Gastroesophageal sphincter (tissue), 4 donors: ENCODE measurements at regions not wholly inside any gene's neighbourhood (a gene's known extent, or its start where the extent isn't known, plus 50 kb on each side); places are given as distances from the start of the nearest gene placed in this dataset.

Experiments
- ATAC-seq: fragments of 150-250 bp; one replicate; pipeline ENCODE4 v1.9.1; 2016; ENCODE audit warnings: mild to moderate bottlenecking, moderate library complexity
- H3K27ac ChIP-seq, 4 donors: fragments of 200-600 bp; sonication (generic) in 3 of 4; 1 replicate in 3 of 4; 2 replicates in 1 of 4; pipeline ENCODE4 v1.5.1; 2016 to 2019
- H3K27me3 ChIP-seq: fragments of 200-600 bp; sonication (generic); one replicate; pipeline ENCODE4 v1.5.1; 2019
- H3K36me3 ChIP-seq, 2 donors: fragments of 200-600 bp; sonication (generic); one replicate each; pipeline ENCODE4 v1.5.1; 2019; ENCODE audit warnings: control low read depth in 1 of 2
- H3K4me1 ChIP-seq, 3 donors: fragments of 200-600 bp; sonication (generic); 1 replicate in 2 of 3; 2 replicates in 1 of 3; pipeline ENCODE4 v1.5.1; 2016 to 2019; ENCODE audit warnings: control low read depth in 2 of 3
- H3K4me3 ChIP-seq, 2 donors: fragments of 200-600 bp; sonication (generic); one replicate each; pipeline ENCODE4 v1.5.1; 2019; ENCODE audit warnings: mild to moderate bottlenecking in 1 of 2, moderate library complexity in 1 of 2
- H3K9me3 ChIP-seq, 3 donors: fragments of 200-600 bp; sonication (generic); one replicate each; pipeline ENCODE4 v1.5.1; 2017 to 2019; ENCODE audit warnings: control low read depth in 2 of 3
- EP300 ChIP-seq: sonication (generic); formaldehyde crosslinking; IDR thresholded peaks from one replicate; pipeline ENCODE4 v1.6.1; 2017; ENCODE audit warnings: antibody characterized with exemption, mild to moderate bottlenecking
- POLR2A ChIP-seq, 2 donors: fragments of 450-650 bp; IDR thresholded peaks; one replicate each; pipeline ENCODE4 v1.6.1; 2017; ENCODE audit warnings: antibody characterized with exemption in 2 of 2, mild to moderate bottlenecking in 2 of 2, moderate library complexity in 1 of 2
- POLR2AphosphoS5 ChIP-seq: sonication (generic); formaldehyde crosslinking; IDR thresholded peaks from one replicate; pipeline ENCODE4 v1.6.1; 2017; ENCODE audit warnings: antibody characterized with exemption
- WGBS, 2 donors: methylation state at CpG; one replicate each; pipeline ENCODE4 v1.1.5; 2018; ENCODE audit warnings: low coverage in 1 of 2; 5-methylcytosine and 5-hydroxymethylcytosine counted together
- TF ChIP-seq, protein P1 (sequence below), 4 experiments: fragments of 200-600 bp in 2 of 4; fragments of 450-650 bp in 2 of 4; sonication (generic) in 1 of 4; IDR thresholded peaks; one replicate each; pipeline ENCODE4 v1.5.1; 2017 to 2019; ENCODE audit warnings: antibody characterized with exemption in 4 of 4, mild to moderate bottlenecking in 2 of 4, moderate library complexity in 2 of 4

GRCh38 chr15:62888623-62889022 is 153.9 kb upstream of the TPM1 start:
- Histone ChIP-seq H3K36me3 (no peaks in the 10 kb centered on the region), H3K27me3 (no peaks in the 10 kb centered on the region), H3K27ac (peak overlapping the region in 3 of 4 donors; percentile 84 to 88 (median 88)), H3K4me1 (peaks cover 0 to 63% (median 23%) of the 10 kb centered on the region in 3 donors), H3K9me3 (no peaks in the 10 kb centered on the region), H3K4me3 (no peak overlapping the region)
- WGBS, 2 donors = 100% methylated on average over 3 of the region's 3 CpGs; no CpG with 5 or more reads in 1 of the 2 donors
- no peak for TF ChIP-seq EP300
- no peak for TF ChIP-seq POLR2AphosphoS5
- no peak for TF ChIP-seq POLR2A (IDR thresholded peaks at IDR 0.05)
- TF ChIP-seq, protein P1, sequence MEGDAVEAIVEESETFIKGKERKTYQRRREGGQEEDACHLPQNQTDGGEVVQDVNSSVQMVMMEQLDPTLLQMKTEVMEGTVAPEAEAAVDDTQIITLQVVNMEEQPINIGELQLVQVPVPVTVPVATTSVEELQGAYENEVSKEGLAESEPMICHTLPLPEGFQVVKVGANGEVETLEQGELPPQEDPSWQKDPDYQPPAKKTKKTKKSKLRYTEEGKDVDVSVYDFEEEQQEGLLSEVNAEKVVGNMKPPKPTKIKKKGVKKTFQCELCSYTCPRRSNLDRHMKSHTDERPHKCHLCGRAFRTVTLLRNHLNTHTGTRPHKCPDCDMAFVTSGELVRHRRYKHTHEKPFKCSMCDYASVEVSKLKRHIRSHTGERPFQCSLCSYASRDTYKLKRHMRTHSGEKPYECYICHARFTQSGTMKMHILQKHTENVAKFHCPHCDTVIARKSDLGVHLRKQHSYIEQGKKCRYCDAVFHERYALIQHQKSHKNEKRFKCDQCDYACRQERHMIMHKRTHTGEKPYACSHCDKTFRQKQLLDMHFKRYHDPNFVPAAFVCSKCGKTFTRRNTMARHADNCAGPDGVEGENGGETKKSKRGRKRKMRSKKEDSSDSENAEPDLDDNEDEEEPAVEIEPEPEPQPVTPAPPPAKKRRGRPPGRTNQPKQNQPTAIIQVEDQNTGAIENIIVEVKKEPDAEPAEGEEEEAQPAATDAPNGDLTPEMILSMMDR (IDR thresholded peaks at IDR 0.05) = no peak
- ATAC-seq = no peak

GRCh38 chr15:62889141-62889661 is 153.3 kb upstream of the TPM1 start:
- Histone ChIP-seq H3K4me1 (peaks cover 2 to 59% (median 20%) of the 10 kb centered on the region in 3 donors), H3K36me3 (no peaks in the 10 kb centered on the region), H3K9me3 (no peaks in the 10 kb centered on the region), H3K4me3 (no peak overlapping the region), H3K27ac (peak overlapping the region in 3 of 4 donors; percentile 84 to 88 (median 88)), H3K27me3 (no peaks in the 10 kb centered on the region)
- WGBS, 2 donors = 86 to 93% methylated on average over 6 to 7 of the region's 7 CpGs
- ATAC-seq = no peak
- no peak for TF ChIP-seq POLR2A (IDR thresholded peaks at IDR 0.05)
- TF ChIP-seq, protein P1 (IDR thresholded peaks at IDR 0.05) = no peak
- no peak for TF ChIP-seq POLR2AphosphoS5
- no peak for TF ChIP-seq EP300

DNA sequence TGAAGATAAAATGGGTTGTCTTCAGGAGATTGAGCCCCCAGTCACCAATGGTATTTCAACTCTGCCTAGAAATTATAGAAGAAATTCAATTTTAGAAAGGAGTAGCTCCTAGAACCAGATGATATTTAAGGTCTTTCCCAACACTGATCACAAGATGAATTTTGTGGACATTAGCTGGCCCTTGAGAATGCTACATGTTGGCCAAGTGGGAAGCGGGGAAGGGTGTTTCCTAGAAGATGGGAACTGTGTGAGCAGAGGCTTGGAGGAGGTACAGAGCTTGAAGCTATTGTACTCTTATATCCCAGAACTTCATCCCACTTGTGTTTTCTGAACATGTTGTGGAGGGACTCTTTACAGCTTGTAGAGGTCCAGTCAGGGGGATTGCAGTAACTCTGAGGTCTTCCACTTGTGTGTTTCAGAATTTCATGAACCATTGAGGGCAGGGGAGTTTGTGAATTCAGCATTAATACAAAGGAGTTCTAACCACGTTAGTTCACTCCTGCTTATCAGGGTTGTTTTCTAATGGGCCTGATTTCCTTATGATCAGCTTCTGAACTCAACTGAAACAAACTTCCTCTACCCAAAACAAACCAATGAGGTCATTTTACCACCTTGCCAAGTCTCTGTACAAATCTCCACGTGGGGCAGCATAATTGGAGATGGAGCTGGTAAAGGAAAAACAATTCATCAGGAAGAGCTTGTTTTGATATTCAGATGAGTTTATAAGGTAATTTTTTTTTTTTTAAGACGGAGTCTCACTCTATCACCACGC is 152.6 kb upstream of the TPM1 start:
- TF ChIP-seq, protein P1 (IDR thresholded peaks at IDR 0.05) = no peak
- TF ChIP-seq POLR2AphosphoS5 = peak; percentile 33
- Histone ChIP-seq H3K4me3 (no peak overlapping the region), H3K36me3 (no peaks in the 10 kb centered on the region), H3K9me3 (no peaks in the 10 kb centered on the region), H3K27me3 (no peaks in the 10 kb centered on the region), H3K4me1 (peaks cover 3 to 55% (median 21%) of the 10 kb centered on the region in 3 donors), H3K27ac (peak overlapping the region; percentile 60 to 88 (median 81))
- ATAC-seq = peak; percentile 83
- WGBS, 2 donors = 41 to 69% methylated on average over 3 to 5 of the region's 5 CpGs

- peaks cover 11 to 69% (median 29%) of the 10 kb centered on the region in 3 donors for H3K4me1 ChIP-seq
- H3K27ac ChIP-seq = peak overlapping the region in 3 of 4 donors; percentile 5 to 96 (median 94)
- no peak overlapping the region for H3K4me3 ChIP-seq
- 76 to 78% methylated on average over 10 of the region's 10 CpGs for WGBS, 2 donors
- TF ChIP-seq EP300 = no peak
- TF ChIP-seq POLR2A (IDR thresholded peaks at IDR 0.05) = no peak
- TF ChIP-seq, protein P1 (IDR thresholded peaks at IDR 0.05) = no peak
- TF ChIP-seq POLR2AphosphoS5 = no peak
- no peaks in the 10 kb centered on the region for H3K36me3 ChIP-seq
- ATAC-seq = no peak
- H3K9me3 ChIP-seq = no peaks in the 10 kb centered on the region
- no peaks in the 10 kb centered on the region for H3K27me3 ChIP-seq
Observed at GRCh38 chr15:62894322-62895085, 148.0 kb upstream of the TPM1 start.
